ENCODE measurements at regions not wholly inside any gene's neighbourhood (a gene's known extent, or its start where the extent isn't known, plus 50 kb on each side); places are given as distances from the start of the nearest gene placed in this dataset.

GRCh38 chr4:108270466-108271450 is 102.0 kb upstream of the LEF1 start:
- H3K4me3 Mint-ChIP-seq: no peak overlapping the region
- ChIA-PET CTCF (interaction anchor here (0.5 to 1.6 kb wide), 2 partner anchors 69 to 252 kb away, joined by 3 to 4 read pairs; no protein-coding TSS in a partner anchor), POLR2A (no interaction called here)
- intact Hi-C loops (cut with DNase I, micrococcal nuclease): no loop called here
- H3K27ac Mint-ChIP-seq: no peak overlapping the region
- peaks cover 9% of the 10 kb centered on the region for H3K4me1 Mint-ChIP-seq
- H3K9me3 Mint-ChIP-seq (ENCODE audit: low read depth): peaks cover 4% of the 10 kb centered on the region
- no peaks in the 10 kb centered on the region for H3K36me3 Mint-ChIP-seq (ENCODE audit: low read depth)
- DNase-seq (peak; percentile 8), ATAC-seq (no peak)
- no peaks in the 10 kb centered on the region for H3K27me3 Mint-ChIP-seq

- ATAC-seq (no peak), DNase-seq (no peak)
- ChIA-PET CTCF (no interaction called here), POLR2A (no interaction called here)
- Mint-ChIP-seq H3K27me3 (no peaks in the 10 kb centered on the region), H3K4me1 (no peaks in the 10 kb centered on the region), H3K4me3 (no peak overlapping the region), H3K27ac (no peak overlapping the region), H3K36me3 (ENCODE audit: low read depth) (peaks cover 3% of the 10 kb centered on the region), H3K9me3 (ENCODE audit: low read depth) (peaks cover 2% of the 10 kb centered on the region)
- intact Hi-C loops (cut with DNase I, micrococcal nuclease): no loop called here
Measured at GRCh38 chr4:108264693-108265092, 96.0 kb upstream of the LEF1 start.

- no peak overlapping the region for H3K4me3 Mint-ChIP-seq
- peaks cover 3% of the 10 kb centered on the region for H3K36me3 Mint-ChIP-seq (ENCODE audit: low read depth)
Measured at GRCh38 chr4:108263057-108263456, 94.3 kb upstream of the LEF1 start.

GRCh38 chr4:108261026-108261425 is 92.3 kb upstream of the LEF1 start:
- ChIA-PET CTCF (no interaction called here), POLR2A (no interaction called here)
- Mint-ChIP-seq H3K27me3 (no peaks in the 10 kb centered on the region), H3K36me3 (ENCODE audit: low read depth) (peaks cover 3% of the 10 kb centered on the region), H3K4me1 (no peaks in the 10 kb centered on the region), H3K4me3 (no peak overlapping the region), H3K9me3 (ENCODE audit: low read depth) (no peaks in the 10 kb centered on the region), H3K27ac (no peak overlapping the region)
- no peak for ATAC-seq
- intact Hi-C loops (cut with DNase I, micrococcal nuclease): no loop called here
- DNase-seq: no peak

More at GRCh38 chr4:108263057-108263456, 94.3 kb upstream of the LEF1 start:
- no peaks in the 10 kb centered on the region for H3K27me3 Mint-ChIP-seq
- H3K27ac Mint-ChIP-seq: no peak overlapping the region
- intact Hi-C loops (cut with DNase I, micrococcal nuclease): no loop called here
- ChIA-PET POLR2A (no interaction called here), CTCF (interaction anchor here (0.6 to 1.1 kb wide), 2 partner anchors 39 to 288 kb away, joined by 3 read pairs; no protein-coding TSS in a partner anchor)
- DNase-seq (no peak), ATAC-seq (no peak)
- H3K4me1 Mint-ChIP-seq: no peaks in the 10 kb centered on the region
- no peaks in the 10 kb centered on the region for H3K9me3 Mint-ChIP-seq (ENCODE audit: low read depth)

- no peak for DNase-seq
- Mint-ChIP-seq H3K4me3 (no peak overlapping the region), H3K4me1 (no peaks in the 10 kb centered on the region), H3K27ac (no peak overlapping the region), H3K9me3 (ENCODE audit: low read depth) (no peaks in the 10 kb centered on the region), H3K36me3 (ENCODE audit: low read depth) (no peaks in the 10 kb centered on the region), H3K27me3 (no peaks in the 10 kb centered on the region)
- CTCF ChIA-PET: no interaction called here
- POLR2A ChIA-PET: no interaction called here
- ATAC-seq: no peak
- intact Hi-C loops (cut with DNase I, micrococcal nuclease): no loop called here
Measured at GRCh38 chr4:108256538-108256937, 87.8 kb upstream of the LEF1 start.

GRCh38 chr4:108255203-108255747 is 86.5 kb upstream of the LEF1 start:
- Mint-ChIP-seq H3K9me3 (ENCODE audit: low read depth) (no peaks in the 10 kb centered on the region), H3K4me3 (no peak overlapping the region), H3K27me3 (no peaks in the 10 kb centered on the region), H3K4me1 (no peaks in the 10 kb centered on the region), H3K27ac (no peak overlapping the region), H3K36me3 (ENCODE audit: low read depth) (no peaks in the 10 kb centered on the region)
- no peak for ATAC-seq
- no peak for DNase-seq
- POLR2A ChIA-PET: no interaction called here
- CTCF ChIA-PET: interaction anchor here (0.9 kb wide), 1 partner anchor 92 kb away, joined by 3 read pairs; no protein-coding TSS in a partner anchor
- intact Hi-C loops (cut with DNase I, micrococcal nuclease): no loop called here

- no peak overlapping the region for H3K4me3 Mint-ChIP-seq
- peaks cover 6% of the 10 kb centered on the region for H3K36me3 Mint-ChIP-seq (ENCODE audit: low read depth)
- CTCF ChIA-PET: interaction anchor here (1.0 to 1.4 kb wide), 3 partner anchors 10 to 61 kb away, joined by 3 read pairs; no protein-coding TSS in a partner anchor
- POLR2A ChIA-PET: no interaction called here
- H3K9me3 Mint-ChIP-seq (ENCODE audit: low read depth): peaks cover 12% of the 10 kb centered on the region
- no peak overlapping the region for H3K27ac Mint-ChIP-seq
- intact Hi-C loops (cut with DNase I, micrococcal nuclease): no loop called here
- DNase-seq (no peak), ATAC-seq (no peak)
- peaks cover 6% of the 10 kb centered on the region for H3K4me1 Mint-ChIP-seq
- H3K27me3 Mint-ChIP-seq: no peaks in the 10 kb centered on the region
Measured at GRCh38 chr4:108249397-108249796, 80.7 kb upstream of the LEF1 start.

- no peaks in the 10 kb centered on the region for H3K27me3 Mint-ChIP-seq
- CTCF ChIA-PET: no interaction called here
- no peak overlapping the region for H3K27ac Mint-ChIP-seq
- peaks cover 6% of the 10 kb centered on the region for H3K36me3 Mint-ChIP-seq (ENCODE audit: low read depth)
- peaks cover 14% of the 10 kb centered on the region for H3K4me1 Mint-ChIP-seq
- DNase-seq (no peak), ATAC-seq (no peak)
- POLR2A ChIA-PET: no interaction called here
- H3K9me3 Mint-ChIP-seq (ENCODE audit: low read depth): peaks cover 12% of the 10 kb centered on the region
- no peak overlapping the region for H3K4me3 Mint-ChIP-seq
- intact Hi-C loops (cut with DNase I, micrococcal nuclease): no loop called here
Measured at GRCh38 chr4:108247387-108248049, 78.8 kb upstream of the LEF1 start.

GRCh38 chr4:108244606-108245005 is 75.9 kb upstream of the LEF1 start:
- H3K27ac Mint-ChIP-seq: no peak overlapping the region
- H3K9me3 Mint-ChIP-seq (ENCODE audit: low read depth): peaks cover 10% of the 10 kb centered on the region
- H3K27me3 Mint-ChIP-seq: no peaks in the 10 kb centered on the region
- POLR2A ChIA-PET: no interaction called here
- ATAC-seq (no peak), DNase-seq (no peak)
- CTCF ChIA-PET: no interaction called here
- H3K4me3 Mint-ChIP-seq: no peak overlapping the region
- peaks cover 9% of the 10 kb centered on the region for H3K36me3 Mint-ChIP-seq (ENCODE audit: low read depth)
- peaks cover 14% of the 10 kb centered on the region for H3K4me1 Mint-ChIP-seq
- intact Hi-C loops (cut with DNase I, micrococcal nuclease): no loop called here

GRCh38 chr4:108240366-108240765 is 71.6 kb upstream of the LEF1 start:
- no peak overlapping the region for H3K4me3 Mint-ChIP-seq
- H3K36me3 Mint-ChIP-seq (ENCODE audit: low read depth): peaks cover 9% of the 10 kb centered on the region
- H3K9me3 Mint-ChIP-seq (ENCODE audit: low read depth): no peaks in the 10 kb centered on the region
- ChIA-PET CTCF (no interaction called here), POLR2A (no interaction called here)
- DNase-seq: no peak
- H3K27me3 Mint-ChIP-seq: no peaks in the 10 kb centered on the region
- no peak overlapping the region for H3K27ac Mint-ChIP-seq
- intact Hi-C loops (cut with DNase I, micrococcal nuclease): no loop called here
- H3K4me1 Mint-ChIP-seq: peaks cover 14% of the 10 kb centered on the region
- ATAC-seq: no peak

GRCh38 chr4:108237693-108238092 is 69.0 kb upstream of the LEF1 start:
- ChIA-PET POLR2A (no interaction called here), CTCF (interaction anchor here (0.5 to 1.6 kb wide), 6 partner anchors 9 to 217 kb away, joined by 3 to 5 read pairs (median 4); no protein-coding TSS in a partner anchor)
- no peak for DNase-seq
- no peaks in the 10 kb centered on the region for H3K27me3 Mint-ChIP-seq
- intact Hi-C loops (cut with DNase I, micrococcal nuclease): no loop called here
- H3K27ac Mint-ChIP-seq: no peak overlapping the region
- H3K36me3 Mint-ChIP-seq (ENCODE audit: low read depth): peaks cover 6% of the 10 kb centered on the region
- peaks cover 3% of the 10 kb centered on the region for H3K4me1 Mint-ChIP-seq
- ATAC-seq: no peak
- H3K9me3 Mint-ChIP-seq (ENCODE audit: low read depth): no peaks in the 10 kb centered on the region
- H3K4me3 Mint-ChIP-seq: no peak overlapping the region

Data from activated CD4-positive, alpha-beta T cell treated with anti-CD3 and anti-CD28 coated beads for 36 hours (primary cell).